Transverse colon (tissue), 4 donors: ENCODE measurements at regions not wholly inside any gene's neighbourhood (a gene's known extent, or its start where the extent isn't known, plus 50 kb on each side); places are given as distances from the start of the nearest gene placed in this dataset.

Source experiments
- DNase-seq: peaks from one replicate; pipeline ENCODE4 v3.0.0-alpha.2; 2019
- H3K27ac ChIP-seq, 4 donors: fragments of 200-600 bp; sonication (generic); 2 replicates each; pipeline ENCODE4 v1.5.1; 2016 to 2018; ENCODE audit warnings: inconsistent platforms in 4 of 4
- H3K27me3 ChIP-seq: fragments of 200-600 bp; sonication (generic); 2 replicates; pipeline ENCODE4 v1.5.1; 2017; ENCODE audit warnings: inconsistent platforms
- H3K36me3 ChIP-seq, 4 donors: fragments of 200-600 bp; sonication (generic); 2 replicates each; pipeline ENCODE4 v1.5.1; 2017 to 2019; ENCODE audit warnings: inconsistent platforms in 4 of 4
- H3K4me1 ChIP-seq, 4 donors: fragments of 200-600 bp; sonication (generic); 2 replicates each; pipeline ENCODE4 v1.5.1; 2017 to 2020; ENCODE audit warnings: inconsistent platforms in 4 of 4
- H3K4me3 ChIP-seq, 4 donors: fragments of 200-600 bp; sonication (generic); 1 replicate in 1 of 4; 2 replicates in 3 of 4; pipeline versions ENCODE4 v1.5.1 to v1.6.1; 2017 to 2019; ENCODE audit warnings: inconsistent platforms in 4 of 4
- H3K9me3 ChIP-seq, 2 donors: fragments of 200-600 bp; sonication (generic); 2 replicates each; pipeline ENCODE4 v1.5.1; 2017 to 2019; ENCODE audit warnings: inconsistent platforms in 2 of 2
- EP300 ChIP-seq: sonication (generic); formaldehyde crosslinking; IDR thresholded peaks from one replicate; pipeline ENCODE4 v1.6.1; 2017; ENCODE audit warnings: antibody characterized with exemption, low read depth
- POLR2A ChIP-seq: fragments of 450-650 bp; IDR thresholded peaks from one replicate; pipeline ENCODE4 v1.6.1; 2016; ENCODE audit warnings: antibody characterized with exemption, mild to moderate bottlenecking, moderate library complexity
- POLR2AphosphoS5 ChIP-seq, 3 donors: sonication (generic); formaldehyde crosslinking; IDR thresholded peaks; one replicate each; pipeline ENCODE4 v1.6.1; 2016; ENCODE audit warnings: antibody characterized with exemption in 3 of 3
- WGBS, 2 donors: methylation state at CpG; one replicate each; pipeline ENCODE4 v1.1.5; 2018; ENCODE audit warnings: low coverage in 1 of 2; 5-methylcytosine and 5-hydroxymethylcytosine counted together
- in situ Hi-C, 4 donors: fragments of 200-750 bp; cut with MboI; loops; one replicate each; pipeline versions ENCODE4 v1.15.0 to v1.15.1; 2017; ENCODE audit warnings: low sequenced_read_pairs in 3 of 4, low pct_ligation_motif_present in 1 of 4, low pct_unique_long_range_greater_than_20kb in 1 of 4
- intact Hi-C: fragments of 100-400 bp; cut with DNase I; formaldehyde crosslinking; loops from one replicate; pipeline ENCODE4 v1.15.1; 2023; ENCODE audit warnings: low total_unique reads
- TF ChIP-seq, protein P1 (sequence below), 5 experiments: fragments of 200-600 bp in 3 of 5; fragments of 450-650 bp in 2 of 5; sonication (generic) in 3 of 5; IDR thresholded peaks; 1 replicate in 2 of 5; 2 replicates in 3 of 5; pipeline ENCODE4 v1.5.1; 2016 to 2017; ENCODE audit warnings: antibody characterized with exemption in 5 of 5, inconsistent platforms in 3 of 5, mild to moderate bottlenecking in 2 of 5, moderate library complexity in 1 of 5

- DNase-seq = no peak
- no peak overlapping the region for H3K27ac ChIP-seq
- H3K36me3 ChIP-seq = no peaks in the 10 kb centered on the region
- intact Hi-C loops (no loop called here), in situ Hi-C loops (no loop called here)
- H3K4me1 ChIP-seq = peaks cover 0 to 14% (median 14%) of the 10 kb centered on the region in 4 donors
- no peaks in the 10 kb centered on the region for H3K9me3 ChIP-seq
- no peak for TF ChIP-seq EP300
- TF ChIP-seq POLR2AphosphoS5 (IDR thresholded peaks at IDR 0.05) = no peak
- no peak for TF ChIP-seq POLR2A
- TF ChIP-seq, protein P1, sequence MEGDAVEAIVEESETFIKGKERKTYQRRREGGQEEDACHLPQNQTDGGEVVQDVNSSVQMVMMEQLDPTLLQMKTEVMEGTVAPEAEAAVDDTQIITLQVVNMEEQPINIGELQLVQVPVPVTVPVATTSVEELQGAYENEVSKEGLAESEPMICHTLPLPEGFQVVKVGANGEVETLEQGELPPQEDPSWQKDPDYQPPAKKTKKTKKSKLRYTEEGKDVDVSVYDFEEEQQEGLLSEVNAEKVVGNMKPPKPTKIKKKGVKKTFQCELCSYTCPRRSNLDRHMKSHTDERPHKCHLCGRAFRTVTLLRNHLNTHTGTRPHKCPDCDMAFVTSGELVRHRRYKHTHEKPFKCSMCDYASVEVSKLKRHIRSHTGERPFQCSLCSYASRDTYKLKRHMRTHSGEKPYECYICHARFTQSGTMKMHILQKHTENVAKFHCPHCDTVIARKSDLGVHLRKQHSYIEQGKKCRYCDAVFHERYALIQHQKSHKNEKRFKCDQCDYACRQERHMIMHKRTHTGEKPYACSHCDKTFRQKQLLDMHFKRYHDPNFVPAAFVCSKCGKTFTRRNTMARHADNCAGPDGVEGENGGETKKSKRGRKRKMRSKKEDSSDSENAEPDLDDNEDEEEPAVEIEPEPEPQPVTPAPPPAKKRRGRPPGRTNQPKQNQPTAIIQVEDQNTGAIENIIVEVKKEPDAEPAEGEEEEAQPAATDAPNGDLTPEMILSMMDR (IDR thresholded peaks at IDR 0.05) = no peak
- peaks cover 22% of the 10 kb centered on the region for H3K27me3 ChIP-seq
- H3K4me3 ChIP-seq = no peak overlapping the region
- WGBS, 2 donors = 48 to 65% methylated on average over 5 to 8 of the region's 8 CpGs
Measured at GRCh38 chr10:42937649-42938180, 139.2 kb upstream of the RET start.

- Histone ChIP-seq H3K9me3 (no peaks in the 10 kb centered on the region), H3K4me1 (peaks cover 0 to 8% (median 7%) of the 10 kb centered on the region in 4 donors), H3K27ac (no peak overlapping the region), H3K4me3 (no peak overlapping the region), H3K27me3 (peaks cover 15% of the 10 kb centered on the region), H3K36me3 (no peaks in the 10 kb centered on the region)
- intact Hi-C loops (no loop called here), in situ Hi-C loops (no loop called here)
- TF ChIP-seq, protein P1 (IDR thresholded peaks at IDR 0.05) = no peak
- TF ChIP-seq POLR2A (no peak), POLR2AphosphoS5 (IDR thresholded peaks at IDR 0.05) (no peak), EP300 (no peak)
- WGBS, 2 donors = 91% methylated on average over 8 of the region's 8 CpGs; no CpG with 5 or more reads in 1 of the 2 donors
- no peak for DNase-seq
Measured at GRCh38 chr10:42938351-42938750, 138.5 kb upstream of the RET start.

DNA sequence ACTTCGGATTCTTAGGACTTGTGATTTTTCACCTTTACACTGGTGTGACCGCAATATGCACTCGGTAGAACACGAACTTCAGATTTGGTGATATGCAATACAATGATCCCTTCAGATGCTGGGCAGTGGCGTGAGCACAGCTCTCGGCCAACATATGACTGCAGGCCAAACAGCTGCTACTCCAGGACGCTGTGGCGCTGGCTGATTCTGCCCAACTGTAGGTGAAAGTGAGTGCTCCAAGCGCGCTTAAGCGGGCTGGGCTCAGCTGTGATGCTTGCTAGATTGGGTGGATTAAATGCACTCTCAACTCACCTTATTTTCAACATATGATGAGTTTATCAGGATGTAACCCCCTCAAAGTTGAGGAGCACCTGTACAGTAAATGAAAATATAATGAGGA, 137.6 kb upstream of the RET start:
- Histone ChIP-seq H3K27me3 (peaks cover 6% of the 10 kb centered on the region), H3K36me3 (no peaks in the 10 kb centered on the region), H3K9me3 (no peaks in the 10 kb centered on the region), H3K4me1 (no peaks in the 10 kb centered on the region), H3K27ac (no peak overlapping the region), H3K4me3 (no peak overlapping the region)
- in situ Hi-C loops = no loop called here
- no peak for TF ChIP-seq EP300
- TF ChIP-seq, protein P1 (IDR thresholded peaks at IDR 0.05) = no peak
- TF ChIP-seq POLR2AphosphoS5 (IDR thresholded peaks at IDR 0.05) = no peak
- TF ChIP-seq POLR2A = no peak
- no peak for DNase-seq
- 93 to 100% methylated on average over 3 to 11 of the region's 11 CpGs for WGBS, 2 donors
- intact Hi-C loops = no loop called here

GRCh38 chr10:42939685-42940366, 137.0 kb upstream of the RET start:
- WGBS, 2 donors = 84 to 100% methylated on average over 2 to 15 of the region's 15 CpGs
- intact Hi-C loops = no loop called here

More at GRCh38 chr10:42939685-42940366, 137.0 kb upstream of the RET start:
- Histone ChIP-seq H3K9me3 (no peaks in the 10 kb centered on the region), H3K27ac (no peak overlapping the region), H3K27me3 (peaks cover under 1% of the 10 kb centered on the region), H3K36me3 (no peaks in the 10 kb centered on the region), H3K4me1 (no peaks in the 10 kb centered on the region), H3K4me3 (no peak overlapping the region)
- no peak for DNase-seq
- in situ Hi-C loops = no loop called here
- TF ChIP-seq, protein P1 (IDR thresholded peaks at IDR 0.05) = no peak
- TF ChIP-seq POLR2AphosphoS5 (IDR thresholded peaks at IDR 0.05) (no peak), POLR2A (no peak), EP300 (no peak)
